DMS 273 (cell line): ENCODE measurements at regions not wholly inside any gene's neighbourhood (a gene's known extent, or its start where the extent isn't known, plus 50 kb on each side); places are given as distances from the start of the nearest gene placed in this dataset.

Experiments used
- DNase-seq: peaks from one replicate; lab custom pipeline; 2025; ENCODE audit not compliant: unreplicated experiment; lab: John Stamatoyannopoulos, UW

- DNase-seq: no peak
Measured at GRCh38 chr2:88283886-88284592, 113.9 kb downstream of the THNSL2 start.

- DNase-seq: no peak
Measured at GRCh38 chr2:88281302-88282217, 111.4 kb downstream of the THNSL2 start.

GRCh38 chr2:88269836-88270235, 99.7 kb downstream of the THNSL2 start:
- DNase-seq: no peak

- peak; percentile 5 for DNase-seq
Measured at GRCh38 chr2:88265352-88266303, 95.5 kb downstream of the THNSL2 start.

GRCh38 chr2:88263861-88264260, 93.7 kb downstream of the THNSL2 start:
- no peak for DNase-seq

GRCh38 chr2:88261725-88262124, 91.6 kb downstream of the THNSL2 start:
- DNase-seq: peak; percentile 29

GRCh38 chr2:88258208-88258607, 88.1 kb downstream of the THNSL2 start:
- DNase-seq: peak; percentile 84

GRCh38 chr2:88254437-88255091, 84.4 kb downstream of the THNSL2 start:
- no peak for DNase-seq

GRCh38 chr2:88253997-88254396, 83.9 kb downstream of the THNSL2 start:
- no peak for DNase-seq

- DNase-seq: no peak
Measured at GRCh38 chr2:88253375-88253774, 83.2 kb downstream of the THNSL2 start.

- DNase-seq: peak; percentile 5
Measured at GRCh38 chr2:88252646-88253045, 82.5 kb downstream of the THNSL2 start.

- DNase-seq: no peak
Measured at GRCh38 chr2:88252111-88252510, 82.0 kb downstream of the THNSL2 start.

GRCh38 chr2:88250404-88250803, 80.3 kb downstream of the THNSL2 start:
- no peak for DNase-seq

- DNase-seq: no peak
Measured at GRCh38 chr2:88248280-88248828, 78.2 kb downstream of the THNSL2 start.

- no peak for DNase-seq
Measured at GRCh38 chr2:88247531-88247930, 77.4 kb downstream of the THNSL2 start.

- no peak for DNase-seq
Measured at GRCh38 chr2:88245109-88245508, 75.0 kb downstream of the THNSL2 start.

- no peak for DNase-seq
Measured at GRCh38 chr2:88239781-88240180, 69.6 kb downstream of the THNSL2 start.

GRCh38 chr2:88236666-88237065, 66.5 kb downstream of the THNSL2 start:
- no peak for DNase-seq
